ENCODE measurements at regions not wholly inside any gene's neighbourhood (a gene's known extent, or its start where the extent isn't known, plus 50 kb on each side); places are given as distances from the start of the nearest gene placed in this dataset.

DNA sequence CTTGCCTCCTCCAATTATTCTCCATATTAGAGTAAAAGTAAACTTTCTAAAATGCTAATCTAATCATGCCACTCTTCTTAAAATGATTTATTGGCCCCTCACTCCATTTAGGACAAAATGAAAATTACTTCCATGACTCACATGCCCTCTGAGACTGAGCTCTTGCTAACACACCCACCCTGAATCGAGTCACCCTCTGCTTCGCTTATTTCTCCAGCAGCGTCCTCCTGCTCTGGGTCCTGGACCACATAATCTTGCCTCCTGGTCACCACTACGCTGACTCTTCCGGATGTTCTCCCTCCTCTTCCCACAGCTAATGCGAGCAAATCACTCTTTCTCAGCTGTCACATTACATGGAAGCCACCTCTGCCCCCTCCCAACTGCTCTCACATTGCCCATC lies 384.0 kb upstream of the FZD8 start (continued):
- TF ChIP-seq, protein P1, sequence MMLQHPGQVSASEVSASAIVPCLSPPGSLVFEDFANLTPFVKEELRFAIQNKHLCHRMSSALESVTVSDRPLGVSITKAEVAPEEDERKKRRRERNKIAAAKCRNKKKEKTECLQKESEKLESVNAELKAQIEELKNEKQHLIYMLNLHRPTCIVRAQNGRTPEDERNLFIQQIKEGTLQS (IDR thresholded peaks at IDR 0.05; ENCODE audit: insufficient read depth, low read depth, low read length), result no peak
- TF ChIP-seq SP1 (IDR thresholded peaks at IDR 0.05; ENCODE audit: low read depth, low read length), result no peak
- TF ChIP-seq CTBP2 (IDR thresholded peaks at IDR 0.05; ENCODE audit: borderline replicate concordance, insufficient read depth, insufficient read length, low read length), result no peak
- no peak for TF ChIP-seq HDAC2 (IDR thresholded peaks at IDR 0.05; ENCODE audit: borderline replicate concordance in 1 of 2, low read depth in 2 of 2, low read length in 2 of 2)
- TF ChIP-seq KDM1A (IDR thresholded peaks at IDR 0.05; ENCODE audit: borderline replicate concordance, low read length), result no peak
- TF ChIP-seq, protein P2, sequence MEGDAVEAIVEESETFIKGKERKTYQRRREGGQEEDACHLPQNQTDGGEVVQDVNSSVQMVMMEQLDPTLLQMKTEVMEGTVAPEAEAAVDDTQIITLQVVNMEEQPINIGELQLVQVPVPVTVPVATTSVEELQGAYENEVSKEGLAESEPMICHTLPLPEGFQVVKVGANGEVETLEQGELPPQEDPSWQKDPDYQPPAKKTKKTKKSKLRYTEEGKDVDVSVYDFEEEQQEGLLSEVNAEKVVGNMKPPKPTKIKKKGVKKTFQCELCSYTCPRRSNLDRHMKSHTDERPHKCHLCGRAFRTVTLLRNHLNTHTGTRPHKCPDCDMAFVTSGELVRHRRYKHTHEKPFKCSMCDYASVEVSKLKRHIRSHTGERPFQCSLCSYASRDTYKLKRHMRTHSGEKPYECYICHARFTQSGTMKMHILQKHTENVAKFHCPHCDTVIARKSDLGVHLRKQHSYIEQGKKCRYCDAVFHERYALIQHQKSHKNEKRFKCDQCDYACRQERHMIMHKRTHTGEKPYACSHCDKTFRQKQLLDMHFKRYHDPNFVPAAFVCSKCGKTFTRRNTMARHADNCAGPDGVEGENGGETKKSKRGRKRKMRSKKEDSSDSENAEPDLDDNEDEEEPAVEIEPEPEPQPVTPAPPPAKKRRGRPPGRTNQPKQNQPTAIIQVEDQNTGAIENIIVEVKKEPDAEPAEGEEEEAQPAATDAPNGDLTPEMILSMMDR (IDR thresholded peaks at IDR 0.05; ENCODE audit: control extremely low read depth in 1 of 3, insufficient read depth in 1 of 3, low read depth in 1 of 3, low read length in 3 of 3), result no peak
